CD14-positive monocyte (primary cell): ENCODE measurements at regions not wholly inside any gene's neighbourhood (a gene's known extent, or its start where the extent isn't known, plus 50 kb on each side); places are given as distances from the start of the nearest gene placed in this dataset.

ENCODE experiments used
- DNase-seq, 3 donors: peaks; one replicate each; pipeline ENCODE4 v3.0.0-alpha.2; 2011 to 2022
- H2AFZ ChIP-seq: 2 replicates; pipeline ENCODE4 v1.6.0; 2012; ENCODE audit warnings: mild to moderate bottlenecking, low read depth, low read length, inconsistent platforms; ENCODE audit not compliant: insufficient read depth, poor library complexity, severe bottlenecking
- H3K27ac ChIP-seq, 2 donors: 1 replicate in 1 of 2; 2 replicates in 1 of 2; pipeline ENCODE4 v1.5.1; 2012 to 2013; ENCODE audit warnings: low read length in 2 of 2, control low read depth in 1 of 2, inconsistent platforms in 1 of 2, low read depth in 1 of 2, mild to moderate bottlenecking in 1 of 2
- H3K27me3 ChIP-seq, 2 donors: one replicate each; pipeline versions ENCODE4 v1.6.0 to v1.6.1; 2011 to 2013; ENCODE audit warnings: low read length in 2 of 2; ENCODE audit not compliant: control insufficient read depth in 2 of 2, insufficient read depth in 2 of 2
- H3K36me3 ChIP-seq, 2 donors: replicated peaks in 1 of 2; 1 replicate in 1 of 2; 2 replicates in 1 of 2; pipeline versions ENCODE4 v1.5.1 to v1.6.1; 2012 to 2013; ENCODE audit warnings: low read length in 2 of 2, control low read depth in 1 of 2, inconsistent platforms in 1 of 2, mild to moderate bottlenecking in 1 of 2; ENCODE audit not compliant: insufficient read depth in 2 of 2, control insufficient read depth in 1 of 2
- H3K4me1 ChIP-seq, 2 donors: 1 replicate in 1 of 2; 2 replicates in 1 of 2; pipeline versions ENCODE4 v1.5.1 to v1.6.1; 2012 to 2013; ENCODE audit warnings: low read length in 2 of 2, control low read depth in 1 of 2, inconsistent platforms in 1 of 2, mild to moderate bottlenecking in 1 of 2, moderate library complexity in 1 of 2; ENCODE audit not compliant: insufficient read depth in 2 of 2, control insufficient read depth in 1 of 2
- H3K4me2 ChIP-seq: replicated peaks from 2 replicates; pipeline ENCODE3; 2012; ENCODE audit warnings: low read length, moderate library complexity, mild to moderate bottlenecking; ENCODE audit not compliant: poor library complexity, severe bottlenecking; ENCODE audit errors: extremely low read depth
- H3K4me3 ChIP-seq, 3 experiments: fragments of 200-600 bp in 1 of 3; sonication (generic) in 1 of 3; replicated peaks in 1 of 3; 1 replicate in 2 of 3; 2 replicates in 1 of 3; pipeline ENCODE4 v1.5.1; 2011 to 2013; ENCODE audit warnings: low read length in 3 of 3, mild to moderate bottlenecking in 3 of 3, control low read depth in 2 of 3, low read depth in 2 of 3, inconsistent platforms in 1 of 3, moderate library complexity in 1 of 3
- H3K79me2 ChIP-seq: 2 replicates; pipeline ENCODE4 v1.6.0; 2012; ENCODE audit warnings: mild to moderate bottlenecking, control low read depth, inconsistent platforms, low read length, moderate library complexity; ENCODE audit not compliant: insufficient read depth
- H3K9ac ChIP-seq: 2 replicates; pipeline ENCODE4 v1.6.0; 2017; ENCODE audit warnings: low read length, mild to moderate bottlenecking; ENCODE audit not compliant: insufficient read depth, poor library complexity, severe bottlenecking
- H3K9me3 ChIP-seq, 2 donors: replicated peaks in 1 of 2; 1 replicate in 1 of 2; 2 replicates in 1 of 2; pipeline versions ENCODE4 v1.5.1 to v1.6.1; 2012 to 2013; ENCODE audit warnings: low read length in 2 of 2, control low read depth in 1 of 2; ENCODE audit not compliant: control insufficient read depth in 1 of 2, insufficient read depth in 1 of 2
- H4K20me1 ChIP-seq: 2 replicates; pipeline ENCODE4 v1.6.0; 2012; ENCODE audit warnings: mild to moderate bottlenecking, low read length, control low read depth, moderate library complexity; ENCODE audit not compliant: insufficient read depth
- H3K27ac Mint-ChIP-seq, 7 donors: one replicate each; pipeline ENCODE4 v1.8.0; 2020; ENCODE audit warnings: mild to moderate bottlenecking in 7 of 7, mixed read lengths in 7 of 7, moderate library complexity in 6 of 7, inconsistent platforms in 2 of 7
- H3K27me3 Mint-ChIP-seq, 3 donors: one replicate each; pipeline ENCODE4 v1.8.0; 2021 to 2022; ENCODE audit warnings: low read depth in 3 of 3, mild to moderate bottlenecking in 3 of 3, mixed read lengths in 3 of 3, moderate library complexity in 3 of 3, inconsistent platforms in 1 of 3
- H3K36me3 Mint-ChIP-seq, 2 donors: one replicate each; pipeline ENCODE4 v1.8.0; 2020; ENCODE audit warnings: mixed read lengths in 2 of 2, inconsistent platforms in 1 of 2, mild to moderate bottlenecking in 1 of 2
- H3K4me1 Mint-ChIP-seq: one replicate; pipeline ENCODE4 v1.8.0; 2020; ENCODE audit warnings: mild to moderate bottlenecking, mixed read lengths
- H3K4me3 Mint-ChIP-seq, 2 donors: one replicate each; pipeline ENCODE4 v1.8.0; 2020; ENCODE audit warnings: mild to moderate bottlenecking in 2 of 2, mixed read lengths in 2 of 2, moderate library complexity in 1 of 2
- H3K9me3 Mint-ChIP-seq, 7 donors: one replicate each; pipeline ENCODE4 v1.8.0; 2020 to 2022; ENCODE audit warnings: mixed read lengths in 7 of 7, mild to moderate bottlenecking in 6 of 7, moderate library complexity in 6 of 7, inconsistent platforms in 2 of 7
- WGBS: methylation state at CpG from one replicate; pipeline ENCODE4 v1.1.5; 2013; ENCODE audit warnings: missing lambda C conversion rate; ENCODE audit not compliant: insufficient coverage; 5-methylcytosine and 5-hydroxymethylcytosine counted together
- intact Hi-C, 2 donors: fragments of 100-400 bp; cut with micrococcal nuclease; formaldehyde crosslinking; loops; one replicate each; pipeline versions ENCODE4 v1.15.0 to v1.15.1; 2023
- TF ChIP-seq, protein P1 (sequence below): fragments of 200-600 bp; IDR thresholded peaks from one replicate; pipeline ENCODE4 v1.8.0; 2022; ENCODE audit warnings: antibody characterized with exemption, mild to moderate bottlenecking

DNA sequence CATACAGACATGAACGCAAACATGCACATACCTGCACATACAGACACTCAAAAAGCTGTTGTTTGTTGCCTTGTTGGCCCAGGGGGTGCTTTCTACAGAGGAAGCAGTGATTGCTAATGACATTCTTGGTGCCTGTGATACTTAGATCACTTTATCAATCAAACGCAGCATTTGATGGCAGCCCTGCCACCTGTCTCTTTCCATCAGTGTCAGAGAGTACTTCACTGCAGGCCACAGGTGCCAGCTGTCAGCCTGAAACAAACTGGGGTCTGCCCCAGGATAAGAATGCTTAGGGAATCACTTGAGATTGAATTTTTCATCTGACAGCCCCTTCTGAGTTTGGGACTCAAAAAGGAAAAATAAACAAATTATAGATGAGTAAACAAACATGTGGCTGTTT is 388.9 kb upstream of the SGCD start:
- Mint-ChIP-seq H3K27me3 (peaks cover 0 to 2% (median 0%) of the 10 kb centered on the region in 3 donors), H3K4me1 (no peaks in the 10 kb centered on the region), H3K4me3 (no peak overlapping the region), H3K36me3 (no peaks in the 10 kb centered on the region), H3K9me3 (peaks cover 0 to 2% (median 0%) of the 10 kb centered on the region in 7 donors), H3K27ac (no peak overlapping the region)
- Histone ChIP-seq H3K9me3 (no peaks in the 10 kb centered on the region), H2AFZ (no peak overlapping the region), H3K4me2 (no peak overlapping the region), H3K79me2 (no peaks in the 10 kb centered on the region), H3K4me3 (no peak overlapping the region), H4K20me1 (no peaks in the 10 kb centered on the region), H3K27me3 (no peaks in the 10 kb centered on the region), H3K36me3 (no peaks in the 10 kb centered on the region), H3K4me1 (no peaks in the 10 kb centered on the region), H3K27ac (no peak overlapping the region), H3K9ac (no peak overlapping the region)
- intact Hi-C loops = no loop called here
- TF ChIP-seq, protein P1, sequence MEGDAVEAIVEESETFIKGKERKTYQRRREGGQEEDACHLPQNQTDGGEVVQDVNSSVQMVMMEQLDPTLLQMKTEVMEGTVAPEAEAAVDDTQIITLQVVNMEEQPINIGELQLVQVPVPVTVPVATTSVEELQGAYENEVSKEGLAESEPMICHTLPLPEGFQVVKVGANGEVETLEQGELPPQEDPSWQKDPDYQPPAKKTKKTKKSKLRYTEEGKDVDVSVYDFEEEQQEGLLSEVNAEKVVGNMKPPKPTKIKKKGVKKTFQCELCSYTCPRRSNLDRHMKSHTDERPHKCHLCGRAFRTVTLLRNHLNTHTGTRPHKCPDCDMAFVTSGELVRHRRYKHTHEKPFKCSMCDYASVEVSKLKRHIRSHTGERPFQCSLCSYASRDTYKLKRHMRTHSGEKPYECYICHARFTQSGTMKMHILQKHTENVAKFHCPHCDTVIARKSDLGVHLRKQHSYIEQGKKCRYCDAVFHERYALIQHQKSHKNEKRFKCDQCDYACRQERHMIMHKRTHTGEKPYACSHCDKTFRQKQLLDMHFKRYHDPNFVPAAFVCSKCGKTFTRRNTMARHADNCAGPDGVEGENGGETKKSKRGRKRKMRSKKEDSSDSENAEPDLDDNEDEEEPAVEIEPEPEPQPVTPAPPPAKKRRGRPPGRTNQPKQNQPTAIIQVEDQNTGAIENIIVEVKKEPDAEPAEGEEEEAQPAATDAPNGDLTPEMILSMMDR = no peak
- DNase-seq = no peak
- WGBS = 71% methylated on average over 1 of the region's 2 CpGs

DNA sequence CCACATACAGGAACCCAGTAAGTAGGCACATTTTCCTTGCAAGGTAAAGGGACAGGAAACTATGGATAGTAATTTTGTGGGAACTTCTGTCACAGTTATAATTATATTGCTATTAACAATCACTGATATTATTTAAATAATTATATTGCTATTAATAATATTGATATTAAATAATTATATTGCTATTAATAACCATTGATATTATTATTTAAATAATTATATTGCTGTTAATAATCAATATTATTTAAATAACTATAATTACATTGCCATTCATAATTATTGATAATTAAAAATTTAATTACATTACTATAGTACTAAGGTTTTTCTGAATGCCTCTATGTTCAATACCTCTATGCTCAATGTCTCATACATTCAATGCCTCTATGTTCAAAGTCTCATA is 385.6 kb upstream of the SGCD start:
- TF ChIP-seq, protein P1 = no peak
- H3K27ac Mint-ChIP-seq = no peak overlapping the region
- Histone ChIP-seq H3K9me3 (no peaks in the 10 kb centered on the region), H3K9ac (no peak overlapping the region), H3K4me2 (no peak overlapping the region), H4K20me1 (no peaks in the 10 kb centered on the region), H3K36me3 (no peaks in the 10 kb centered on the region), H3K4me1 (no peaks in the 10 kb centered on the region), H3K4me3 (no peak overlapping the region), H3K27me3 (no peaks in the 10 kb centered on the region), H3K79me2 (no peaks in the 10 kb centered on the region), H2AFZ (no peak overlapping the region), H3K27ac (no peak overlapping the region)
- no peaks in the 10 kb centered on the region for H3K9me3 Mint-ChIP-seq
- no peaks in the 10 kb centered on the region for H3K36me3 Mint-ChIP-seq
- no peak overlapping the region for H3K4me3 Mint-ChIP-seq
- intact Hi-C loops = no loop called here
- no peak for DNase-seq
- peaks cover 0 to 4% (median 2%) of the 10 kb centered on the region in 3 donors for H3K27me3 Mint-ChIP-seq
- H3K4me1 Mint-ChIP-seq = peaks cover 3% of the 10 kb centered on the region
